Progenitor cell of endocrine pancreas (in vitro differentiated cells): ENCODE measurements at regions not wholly inside any gene's neighbourhood (a gene's known extent, or its start where the extent isn't known, plus 50 kb on each side); places are given as distances from the start of the nearest gene placed in this dataset.

Experiments used
- DNase-seq: peaks from one replicate; pipeline ENCODE4 v3.0.0; 2021; ENCODE audit warnings: low spot score; ENCODE audit not compliant: unreplicated experiment
- H3K27ac Mint-ChIP-seq: 2 replicates; pipeline ENCODE4 v1.8.0; 2021; ENCODE audit warnings: mild to moderate bottlenecking, moderate library complexity, mixed read lengths
- H3K27me3 Mint-ChIP-seq: 2 replicates; pipeline ENCODE4 v1.8.0; 2021; ENCODE audit warnings: mixed read lengths
- H3K36me3 Mint-ChIP-seq: 2 replicates; pipeline ENCODE4 v1.8.0; 2022; ENCODE audit warnings: mixed read lengths; ENCODE audit not compliant: insufficient read depth
- H3K4me1 Mint-ChIP-seq: 2 replicates; pipeline ENCODE4 v1.8.0; 2021; ENCODE audit warnings: low read depth, mixed read lengths
- H3K4me3 Mint-ChIP-seq: 2 replicates; pipeline ENCODE4 v1.8.0; 2021; ENCODE audit warnings: low read depth, mild to moderate bottlenecking, moderate library complexity, mixed read lengths
- H3K9me3 Mint-ChIP-seq: 2 replicates; pipeline ENCODE4 v1.8.0; 2021; ENCODE audit warnings: low read depth, mixed read lengths
- TF ChIP-seq, protein P1 (sequence below): fragments of 200-600 bp; sonication (generic); IDR thresholded peaks from one replicate; pipeline ENCODE4 v1.5.0; 2021; ENCODE audit warnings: antibody characterized with exemption, mild to moderate bottlenecking; ENCODE audit not compliant: unreplicated experiment

GRCh38 chrX:7704205-7704604, 138.8 kb upstream of the VCX start:
- DNase-seq = no peak
- Mint-ChIP-seq H3K9me3 (peaks cover 5% of the 10 kb centered on the region), H3K4me3 (no peak overlapping the region), H3K27ac (no peak overlapping the region), H3K27me3 (no peaks in the 10 kb centered on the region), H3K4me1 (peaks cover 3% of the 10 kb centered on the region), H3K36me3 (no peaks in the 10 kb centered on the region)
- TF ChIP-seq, protein P1, sequence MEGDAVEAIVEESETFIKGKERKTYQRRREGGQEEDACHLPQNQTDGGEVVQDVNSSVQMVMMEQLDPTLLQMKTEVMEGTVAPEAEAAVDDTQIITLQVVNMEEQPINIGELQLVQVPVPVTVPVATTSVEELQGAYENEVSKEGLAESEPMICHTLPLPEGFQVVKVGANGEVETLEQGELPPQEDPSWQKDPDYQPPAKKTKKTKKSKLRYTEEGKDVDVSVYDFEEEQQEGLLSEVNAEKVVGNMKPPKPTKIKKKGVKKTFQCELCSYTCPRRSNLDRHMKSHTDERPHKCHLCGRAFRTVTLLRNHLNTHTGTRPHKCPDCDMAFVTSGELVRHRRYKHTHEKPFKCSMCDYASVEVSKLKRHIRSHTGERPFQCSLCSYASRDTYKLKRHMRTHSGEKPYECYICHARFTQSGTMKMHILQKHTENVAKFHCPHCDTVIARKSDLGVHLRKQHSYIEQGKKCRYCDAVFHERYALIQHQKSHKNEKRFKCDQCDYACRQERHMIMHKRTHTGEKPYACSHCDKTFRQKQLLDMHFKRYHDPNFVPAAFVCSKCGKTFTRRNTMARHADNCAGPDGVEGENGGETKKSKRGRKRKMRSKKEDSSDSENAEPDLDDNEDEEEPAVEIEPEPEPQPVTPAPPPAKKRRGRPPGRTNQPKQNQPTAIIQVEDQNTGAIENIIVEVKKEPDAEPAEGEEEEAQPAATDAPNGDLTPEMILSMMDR = no peak

- H3K36me3 Mint-ChIP-seq = no peaks in the 10 kb centered on the region
- no peak overlapping the region for H3K4me3 Mint-ChIP-seq
- TF ChIP-seq, protein P1 = no peak
- H3K27ac Mint-ChIP-seq = no peak overlapping the region
- H3K4me1 Mint-ChIP-seq = no peaks in the 10 kb centered on the region
- DNase-seq = no peak
- peaks cover 10% of the 10 kb centered on the region for H3K9me3 Mint-ChIP-seq
- peaks cover 6% of the 10 kb centered on the region for H3K27me3 Mint-ChIP-seq
Observed at GRCh38 chrX:7698248-7698647, 144.7 kb upstream of the VCX start.

GRCh38 chrX:7690842-7691241, 152.1 kb upstream of the VCX start:
- TF ChIP-seq, protein P1 = no peak
- DNase-seq = no peak
- Mint-ChIP-seq H3K4me3 (no peak overlapping the region), H3K27ac (no peak overlapping the region), H3K27me3 (peaks cover 25% of the 10 kb centered on the region), H3K36me3 (no peaks in the 10 kb centered on the region), H3K9me3 (peaks cover 3% of the 10 kb centered on the region), H3K4me1 (peaks cover 1% of the 10 kb centered on the region)

DNA sequence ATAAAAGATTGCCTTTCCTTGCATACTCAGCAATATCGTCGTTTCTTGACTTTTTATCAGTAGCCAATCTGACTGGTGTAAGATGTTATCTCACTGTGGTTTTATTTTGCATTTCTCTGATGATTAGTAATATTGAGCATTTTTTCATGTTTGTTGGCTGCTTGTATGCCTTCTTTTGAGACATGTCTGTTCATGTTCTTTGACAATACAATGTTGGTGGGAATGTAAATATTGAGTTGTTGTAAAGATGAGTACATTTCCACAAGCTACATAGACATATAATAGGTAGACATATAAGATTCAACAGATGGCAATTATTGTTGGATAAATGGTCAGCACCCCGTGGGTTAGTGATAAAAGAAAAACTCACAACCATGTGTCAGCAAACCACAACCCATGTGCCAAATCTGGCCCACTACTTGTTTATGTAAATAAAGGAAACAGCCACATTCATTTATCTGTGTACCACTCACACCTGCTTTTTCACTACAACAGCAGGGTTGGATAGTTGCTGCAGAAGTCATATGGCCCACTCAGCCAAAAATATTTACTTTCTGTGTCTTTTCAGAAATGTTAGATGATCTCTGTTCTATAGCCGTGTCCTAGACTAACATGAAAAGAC, 153.1 kb upstream of the VCX start:
- H3K27me3 Mint-ChIP-seq = peaks cover 25% of the 10 kb centered on the region
- no peaks in the 10 kb centered on the region for H3K36me3 Mint-ChIP-seq
- TF ChIP-seq, protein P1 = no peak
- no peak overlapping the region for H3K27ac Mint-ChIP-seq
- H3K4me3 Mint-ChIP-seq = no peak overlapping the region
- no peak for DNase-seq
- H3K9me3 Mint-ChIP-seq = peaks cover 3% of the 10 kb centered on the region
- peaks cover 1% of the 10 kb centered on the region for H3K4me1 Mint-ChIP-seq

DNA sequence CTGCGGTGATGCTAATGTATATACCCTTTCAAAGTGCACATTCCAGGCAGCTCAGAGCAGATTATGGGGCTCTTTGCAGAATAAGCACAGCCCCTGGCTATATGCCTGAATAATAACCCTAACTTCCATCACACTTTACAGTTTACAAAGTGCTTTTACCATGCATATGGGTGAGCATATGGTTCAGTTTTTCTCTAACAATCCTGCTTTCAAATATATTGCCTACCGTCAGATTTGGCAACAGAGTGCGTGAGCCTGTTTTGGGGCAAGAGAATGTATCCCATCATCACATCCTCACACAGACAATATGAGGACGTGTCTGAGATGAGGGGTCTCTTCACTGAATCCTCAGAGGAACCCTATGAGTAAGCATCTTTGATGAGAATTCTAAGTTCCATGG, 162.8 kb upstream of the VCX start:
- Mint-ChIP-seq H3K4me3 (no peak overlapping the region), H3K27me3 (no peaks in the 10 kb centered on the region), H3K27ac (no peak overlapping the region), H3K4me1 (no peaks in the 10 kb centered on the region), H3K36me3 (no peaks in the 10 kb centered on the region), H3K9me3 (no peaks in the 10 kb centered on the region)
- DNase-seq = no peak
- TF ChIP-seq, protein P1 = no peak
